ENCODE measurements at regions not wholly inside any gene's neighbourhood (a gene's known extent, or its start where the extent isn't known, plus 50 kb on each side); places are given as distances from the start of the nearest gene placed in this dataset.

GRCh38 chr4:114263233-114263632 lies 283.8 kb upstream of the ARSJ start:
- H3K9me3 Mint-ChIP-seq (ENCODE audit: insufficient read depth): no peaks in the 10 kb centered on the region
- Histone ChIP-seq H3K4me1 (ENCODE audit: control insufficient read depth in 2 of 2, insufficient read depth in 2 of 2, low read length in 2 of 2) (no peaks in the 10 kb centered on the region), H3K4me3 (ENCODE audit: control extremely low read depth in 1 of 5, extremely low read depth in 1 of 5, insufficient read depth in 1 of 5, low read depth in 2 of 5, low read length in 4 of 5) (no peak overlapping the region), H2AFZ (ENCODE audit: insufficient read depth, low read depth, low read length, poor library complexity, severe bottlenecking) (no peak overlapping the region), H3K27me3 (replicated peaks in 1 of 4; ENCODE audit: control extremely low read depth in 1 of 4, control insufficient read depth in 3 of 4, insufficient read depth in 4 of 4, low read length in 3 of 4) (no peaks in the 10 kb centered on the region), H3K9me3 (ENCODE audit: control extremely low read depth in 1 of 3, control insufficient read depth in 2 of 3, insufficient read depth in 1 of 3, low read length in 2 of 3) (peaks cover 0 to 1% (median 0%) of the 10 kb centered on the region in 3 donors), H3K36me3 (replicated peaks in 1 of 2; ENCODE audit: control extremely low read depth in 1 of 2, control insufficient read depth in 1 of 2, extremely low read depth in 1 of 2, insufficient read depth in 2 of 2, low read length in 1 of 2) (no peaks in the 10 kb centered on the region), H4K20me1 (ENCODE audit: control insufficient read depth, insufficient read depth, low read length, poor library complexity, severe bottlenecking) (no peaks in the 10 kb centered on the region), H3K27ac (ENCODE audit: low read length in 2 of 2) (no peak overlapping the region), H3K79me2 (ENCODE audit: control insufficient read depth, insufficient read depth, low read length) (no peaks in the 10 kb centered on the region), H3K9ac (ENCODE audit: low read length) (no peak overlapping the region), H3K4me2 (replicated peaks; ENCODE audit: low read depth, low read length, poor library complexity, severe bottlenecking) (no peak overlapping the region)
- H3K4me1 Mint-ChIP-seq: no peaks in the 10 kb centered on the region
- TF ChIP-seq CTCF (IDR thresholded peaks at IDR 0.05): no peak
- no peak overlapping the region for H3K27ac Mint-ChIP-seq
- ChIA-PET POLR2A (no interaction called here), CTCF (interaction anchor here (0.7 kb wide), 1 partner anchor 11 kb away, joined by 3 read pairs; no protein-coding TSS in a partner anchor)
- no CpG with 5 or more reads among the region's 2 CpGs for WGBS (ENCODE audit: insufficient coverage)
- DNase-seq: no peak
- ATAC-seq (ENCODE audit: low read depth): no peak
- no peak overlapping the region for H3K4me3 Mint-ChIP-seq
- no peaks in the 10 kb centered on the region for H3K27me3 Mint-ChIP-seq
- intact Hi-C loops (cut with micrococcal nuclease): loop anchor here (10.0 kb wide), 1 partner anchor 212 kb away; no protein-coding TSS in a partner anchor

GRCh38 chr4:114264452-114264851 lies 285.0 kb upstream of the ARSJ start:
- Mint-ChIP-seq H3K27ac (no peak overlapping the region), H3K9me3 (ENCODE audit: insufficient read depth) (no peaks in the 10 kb centered on the region), H3K4me3 (no peak overlapping the region), H3K27me3 (no peaks in the 10 kb centered on the region), H3K4me1 (no peaks in the 10 kb centered on the region)
- H3K79me2 ChIP-seq (ENCODE audit: control insufficient read depth, insufficient read depth, low read length): no peaks in the 10 kb centered on the region
- H3K4me3 ChIP-seq (ENCODE audit: control extremely low read depth in 1 of 5, extremely low read depth in 1 of 5, insufficient read depth in 1 of 5, low read depth in 2 of 5, low read length in 4 of 5): no peak overlapping the region
- CTCF ChIA-PET: no interaction called here
- DNase-seq (no peak), ATAC-seq (ENCODE audit: low read depth) (no peak)
- no peaks in the 10 kb centered on the region for H3K4me1 ChIP-seq (ENCODE audit: control insufficient read depth in 2 of 2, insufficient read depth in 2 of 2, low read length in 2 of 2)
- no peaks in the 10 kb centered on the region for H4K20me1 ChIP-seq (ENCODE audit: control insufficient read depth, insufficient read depth, low read length, poor library complexity, severe bottlenecking)
- no peak overlapping the region for H3K27ac ChIP-seq (ENCODE audit: low read length in 2 of 2)
- no peaks in the 10 kb centered on the region for H3K9me3 ChIP-seq (ENCODE audit: control extremely low read depth in 1 of 3, control insufficient read depth in 2 of 3, insufficient read depth in 1 of 3, low read length in 2 of 3)
- H3K27me3 ChIP-seq (replicated peaks in 1 of 4; ENCODE audit: control extremely low read depth in 1 of 4, control insufficient read depth in 3 of 4, insufficient read depth in 4 of 4, low read length in 3 of 4): no peaks in the 10 kb centered on the region
- TF ChIP-seq CTCF (IDR thresholded peaks at IDR 0.05) (no peak), EZH2 (IDR thresholded peaks at IDR 0.05; ENCODE audit: borderline replicate concordance, insufficient read depth, low read depth, low read length, poor library complexity, severe bottlenecking) (no peak)
- intact Hi-C loops (cut with micrococcal nuclease): loop anchor here (10.0 kb wide), 1 partner anchor 210 kb away; no protein-coding TSS in a partner anchor
- no CpG with 5 or more reads among the region's 1 CpG for WGBS (ENCODE audit: insufficient coverage)
- no peaks in the 10 kb centered on the region for H3K36me3 ChIP-seq (replicated peaks in 1 of 2; ENCODE audit: control extremely low read depth in 1 of 2, control insufficient read depth in 1 of 2, extremely low read depth in 1 of 2, insufficient read depth in 2 of 2, low read length in 1 of 2)
- H3K4me2 ChIP-seq (replicated peaks; ENCODE audit: low read depth, low read length, poor library complexity, severe bottlenecking): no peak overlapping the region
- no peak overlapping the region for H2AFZ ChIP-seq (ENCODE audit: insufficient read depth, low read depth, low read length, poor library complexity, severe bottlenecking)
- POLR2A ChIA-PET: no interaction called here
- no peak overlapping the region for H3K9ac ChIP-seq (ENCODE audit: low read length)
